ENCODE measurements at regions not wholly inside any gene's neighbourhood (a gene's known extent, or its start where the extent isn't known, plus 50 kb on each side); places are given as distances from the start of the nearest gene placed in this dataset.

GRCh38 chr14:44791730-44792129, 170.0 kb downstream of the KLHL28 start:
- TF ChIP-seq CSDC2 (CRISPR knock-in tag; IDR thresholded peaks at IDR 0.05) (no peak), PPARA (CRISPR knock-in tag; IDR thresholded peaks at IDR 0.05; ENCODE audit: borderline replicate concordance) (no peak), CREB5 (CRISPR knock-in tag; IDR thresholded peaks at IDR 0.05; ENCODE audit: low read depth) (no peak), SNAI2 (CRISPR knock-in tag; IDR thresholded peaks at IDR 0.05) (no peak), ARNTL (CRISPR knock-in tag; IDR thresholded peaks at IDR 0.05; ENCODE audit: borderline replicate concordance, low read depth) (no peak), ESRRG (CRISPR knock-in tag; IDR thresholded peaks at IDR 0.05) (no peak), ZFP30 (CRISPR knock-in tag; IDR thresholded peaks at IDR 0.05) (no peak), BACH2 (CRISPR knock-in tag; IDR thresholded peaks at IDR 0.05; ENCODE audit: borderline replicate concordance) (no peak)

Measured in SK-N-SH treated with all-trans-retinoic acid at 6 μM for 48 hours (cell line).